H1 (cell line): ENCODE measurements at regions not wholly inside any gene's neighbourhood (a gene's known extent, or its start where the extent isn't known, plus 50 kb on each side); places are given as distances from the start of the nearest gene placed in this dataset.

ENCODE experiments used
- CTCF ChIA-PET: fragments of 300-600 bp; sonication (Branson Sonifier 250); formaldehyde crosslinking; loops from one replicate; lab custom pipeline; 2021; ENCODE audit not compliant: partially characterized antibody; lab: Charles Lee
- POLR2A ChIA-PET: fragments of 300-600 bp; sonication (Branson Sonifier 250); formaldehyde crosslinking; loops from one replicate; lab custom pipeline; 2021; ENCODE audit warnings: inconsistent platforms; ENCODE audit not compliant: partially characterized antibody; lab: Charles Lee
- DNase-seq, 2 experiments: peaks; one replicate each; pipeline versions ENCODE4 v3.0.0 to v3.0.0-alpha.2; 2010 to 2022; ENCODE audit warnings: low spot score in 2 of 2, low read depth in 1 of 2, mixed read lengths in 1 of 2
- FAIRE-seq: peaks from 2 replicates; lab custom pipeline; 2011; peaks lifted over from hg19 to GRCh38; lab: Jason Lieb, UNC
- H2AFZ ChIP-seq: 2 replicates; pipeline ENCODE4 v1.8.1; 2012; ENCODE audit warnings: low read length, inconsistent platforms
- H2AK5ac ChIP-seq: 2 replicates; pipeline ENCODE4 v1.6.1; 2013; ENCODE audit warnings: low read depth, low read length
- H2BK120ac ChIP-seq: replicated peaks from 2 replicates; pipeline ENCODE3; 2013; ENCODE audit warnings: low read depth, low read length, inconsistent platforms
- H2BK12ac ChIP-seq: 2 replicates; pipeline ENCODE4 v1.6.1; 2013; ENCODE audit warnings: low read depth, low read length
- H2BK15ac ChIP-seq: 2 replicates; pipeline ENCODE4 v1.6.1; 2013; ENCODE audit warnings: low read length
- H2BK20ac ChIP-seq: 2 replicates; pipeline ENCODE4 v1.6.1; 2013; ENCODE audit warnings: low read length
- H2BK5ac ChIP-seq: 2 replicates; pipeline ENCODE4 v1.6.1; 2013; ENCODE audit warnings: low read depth, low read length
- H3K14ac ChIP-seq: 2 replicates; pipeline ENCODE4 v1.6.1; 2013; ENCODE audit warnings: inconsistent platforms; ENCODE audit not compliant: insufficient read length
- H3K18ac ChIP-seq: 2 replicates; pipeline ENCODE4 v1.6.1; 2013; ENCODE audit warnings: low read length; ENCODE audit errors: extremely low read depth
- H3K23ac ChIP-seq: 2 replicates; pipeline ENCODE4 v1.6.1; 2013; ENCODE audit warnings: inconsistent platforms; ENCODE audit not compliant: insufficient read length
- H3K23me2 ChIP-seq: 2 replicates; pipeline ENCODE4 v1.6.1; 2013; ENCODE audit warnings: low read depth, low read length
- H3K27ac ChIP-seq: 2 replicates; pipeline ENCODE4 v1.6.1; 2011; ENCODE audit warnings: low read depth, low read length, inconsistent platforms
- H3K27me3 ChIP-seq, 4 experiments: replicated peaks in 1 of 4; 1 replicate in 1 of 4; 2 replicates in 3 of 4; pipeline versions ENCODE4 v1.6.1 to v1.8.1; 2011 to 2013; ENCODE audit warnings: low read length in 3 of 4, mild to moderate bottlenecking in 3 of 4, inconsistent platforms in 2 of 4, mixed read lengths in 2 of 4, moderate library complexity in 1 of 4; ENCODE audit not compliant: control insufficient read depth in 3 of 4, insufficient read depth in 3 of 4; ENCODE audit errors: extremely low read depth in 1 of 4
- H3K36me3 ChIP-seq, 4 experiments: 2 replicates each; pipeline versions ENCODE4 v1.6.1 to v1.8.1; 2011 to 2013; ENCODE audit warnings: mild to moderate bottlenecking in 4 of 4, low read length in 3 of 4, moderate library complexity in 2 of 4, control low read depth in 1 of 4, inconsistent platforms in 1 of 4; ENCODE audit not compliant: insufficient read depth in 4 of 4, control insufficient read depth in 2 of 4
- H3K4ac ChIP-seq: replicated peaks from 2 replicates; pipeline ENCODE3; 2013; ENCODE audit warnings: low read length, low read depth, mixed read lengths, inconsistent platforms; ENCODE audit not compliant: insufficient read length
- H3K4me1 ChIP-seq, 4 experiments: replicated peaks in 1 of 4; 1 replicate in 1 of 4; 2 replicates in 3 of 4; pipeline versions ENCODE4 v1.6.1 to v1.8.1; 2011 to 2013; ENCODE audit warnings: low read length in 3 of 4, inconsistent platforms in 2 of 4, mixed read lengths in 1 of 4; ENCODE audit not compliant: insufficient read depth in 4 of 4, control insufficient read depth in 3 of 4
- H3K4me2 ChIP-seq, 2 experiments: 2 replicates each; pipeline versions ENCODE4 v1.6.1 to v1.8.1; 2011 to 2013; ENCODE audit warnings: low read depth in 2 of 2, low read length in 2 of 2, control low read depth in 1 of 2, inconsistent platforms in 1 of 2, mild to moderate bottlenecking in 1 of 2; ENCODE audit not compliant: insufficient read depth in 1 of 2
- H3K4me3 ChIP-seq, 4 experiments: fragments of 200-600, 300-600 bp in 1 of 4; sonication (generic), shearing (Covaris generic), sonication (Bioruptor Twin) in 1 of 4; 2 replicates each; pipeline versions ENCODE4 v1.5.1 to v1.8.1; 2011 to 2016; ENCODE audit warnings: low read length in 4 of 4, low read depth in 3 of 4, control low read depth in 2 of 4, inconsistent platforms in 2 of 4, mild to moderate bottlenecking in 2 of 4, mixed read lengths in 1 of 4, moderate library complexity in 1 of 4; ENCODE audit not compliant: insufficient read depth in 2 of 4; ENCODE audit errors: extremely low read depth in 1 of 4
- H3K56ac ChIP-seq: replicated peaks from 2 replicates; pipeline ENCODE3; 2013; ENCODE audit warnings: low read depth, mild to moderate bottlenecking, mixed read lengths, low read length, inconsistent platforms; ENCODE audit not compliant: insufficient read length
- H3K79me1 ChIP-seq: 2 replicates; pipeline ENCODE4 v1.6.1; 2013; ENCODE audit warnings: low read depth, low read length, control low read depth
- H3K79me2 ChIP-seq, 2 experiments: 2 replicates each; pipeline versions ENCODE4 v1.6.1 to v1.8.1; 2012 to 2013; ENCODE audit warnings: low read length in 2 of 2, mild to moderate bottlenecking in 2 of 2, inconsistent platforms in 1 of 2; ENCODE audit not compliant: insufficient read depth in 2 of 2, control insufficient read depth in 1 of 2
- H3K9ac ChIP-seq, 4 experiments: replicated peaks in 1 of 4; 1 replicate in 1 of 4; 2 replicates in 3 of 4; pipeline versions ENCODE4 v1.6.1 to v1.8.1; 2011 to 2013; ENCODE audit warnings: low read depth in 3 of 4, low read length in 3 of 4, control low read depth in 2 of 4, mild to moderate bottlenecking in 2 of 4, moderate library complexity in 2 of 4, inconsistent platforms in 1 of 4; ENCODE audit errors: extremely low read depth in 1 of 4
- H3K9me3 ChIP-seq, 2 experiments: 2 replicates each; pipeline versions ENCODE4 v1.6.1 to v1.8.1; 2012 to 2013; ENCODE audit warnings: mild to moderate bottlenecking in 2 of 2, moderate library complexity in 2 of 2, control low read depth in 1 of 2, inconsistent platforms in 1 of 2, low read depth in 1 of 2, low read length in 1 of 2, mixed read lengths in 1 of 2; ENCODE audit not compliant: insufficient read depth in 2 of 2
- H4K20me1 ChIP-seq, 2 experiments: replicated peaks in 1 of 2; 2 replicates each; pipeline versions ENCODE3 to v1.8.1; 2011 to 2013; ENCODE audit warnings: inconsistent platforms in 2 of 2, low read length in 2 of 2, mild to moderate bottlenecking in 1 of 2; ENCODE audit not compliant: insufficient read depth in 2 of 2, control insufficient read depth in 1 of 2
- H4K5ac ChIP-seq: 2 replicates; pipeline ENCODE4 v1.6.1; 2013; ENCODE audit warnings: low read length, low read depth, mixed read lengths, inconsistent platforms; ENCODE audit not compliant: insufficient read length
- H4K8ac ChIP-seq: 2 replicates; pipeline ENCODE4 v1.8.0; 2013; ENCODE audit warnings: mild to moderate bottlenecking, moderate library complexity, low read length, inconsistent platforms; ENCODE audit not compliant: insufficient read depth; ENCODE audit errors: extremely low read depth
- H4K91ac ChIP-seq: replicated peaks from 2 replicates; pipeline ENCODE3; 2013; ENCODE audit warnings: low read length, mixed read lengths, inconsistent platforms; ENCODE audit not compliant: insufficient read length
- CHD1 ChIP-seq: IDR thresholded peaks from 2 replicates; pipeline ENCODE4 v1.6.1; 2012; ENCODE audit warnings: low read depth, low read length, improper control_type of control experiment
- WGBS, 2 experiments: shearing (Covaris generic) in 1 of 2; methylation state at CpG; one replicate each; pipeline versions ENCODE4 v1.1.6 to v1.1.7; 2013 to 2015; ENCODE audit warnings: low lambda C conversion rate in 2 of 2, mixed read lengths in 2 of 2, inconsistent platforms in 1 of 2, low coverage in 1 of 2, missing lambda C conversion rate in 1 of 2; ENCODE audit not compliant: insufficient replicate concordance in 2 of 2, insufficient coverage in 1 of 2, insufficient read length in 1 of 2; ENCODE audit errors: extremely low coverage in 1 of 2, missing lambda C conversion rate in 1 of 2; 5-methylcytosine and 5-hydroxymethylcytosine counted together

DNA sequence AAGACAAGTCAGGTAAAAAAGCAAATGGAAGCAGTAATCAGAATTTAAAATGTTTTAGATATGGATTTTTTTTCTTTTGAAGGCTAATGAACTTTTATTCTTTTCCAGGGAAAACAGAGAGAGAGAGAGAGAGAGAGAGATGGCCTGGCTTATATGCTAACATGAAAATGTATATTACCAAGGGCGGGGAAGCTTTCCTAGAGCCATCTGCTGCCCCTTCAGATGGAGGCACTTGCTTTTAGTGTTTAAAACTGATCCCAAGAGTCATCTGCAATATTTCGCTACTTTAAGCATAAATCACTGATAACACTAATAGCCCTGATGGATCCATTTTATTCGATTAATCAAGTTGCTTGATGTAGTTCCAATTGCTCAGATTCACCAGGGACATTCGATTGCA is 186.1 kb upstream of the ADAMTS16 start:
- no peaks in the 10 kb centered on the region for H4K20me1 ChIP-seq
- H2BK20ac ChIP-seq, result no peak overlapping the region
- H2AK5ac ChIP-seq, result no peak overlapping the region
- H3K23me2 ChIP-seq, result no peaks in the 10 kb centered on the region
- H2AFZ ChIP-seq, result no peak overlapping the region
- no peak overlapping the region for H2BK120ac ChIP-seq
- H3K4me2 ChIP-seq, result no peak overlapping the region
- no peak overlapping the region for H3K4ac ChIP-seq
- H3K4me1 ChIP-seq, result no peaks in the 10 kb centered on the region
- no peaks in the 10 kb centered on the region for H3K9me3 ChIP-seq
- no peak for FAIRE-seq
- ChIA-PET POLR2A (interaction anchor here (0.5 kb wide), 1 partner anchor 23 kb away, joined by 3 read pairs; no protein-coding TSS in a partner anchor), CTCF (interaction anchor here (1.3 kb wide), 1 partner anchor 74 kb away, joined by 4 read pairs; no protein-coding TSS in a partner anchor)
- no peaks in the 10 kb centered on the region for H3K79me1 ChIP-seq
- no peak overlapping the region for H4K91ac ChIP-seq
- no peak overlapping the region for H2BK15ac ChIP-seq
- H3K14ac ChIP-seq, result no peak overlapping the region
- no peak overlapping the region for H3K18ac ChIP-seq
- no peak overlapping the region for H3K23ac ChIP-seq
- no peaks in the 10 kb centered on the region for H3K36me3 ChIP-seq
- no peak for DNase-seq
- H3K4me3 ChIP-seq, result no peak overlapping the region
- no peak overlapping the region for H2BK5ac ChIP-seq
- H3K27me3 ChIP-seq, result no peaks in the 10 kb centered on the region
- H3K79me2 ChIP-seq, result no peaks in the 10 kb centered on the region
- TF ChIP-seq CHD1, result no peak
- no peak overlapping the region for H4K5ac ChIP-seq
- no peak overlapping the region for H3K9ac ChIP-seq
- no peak overlapping the region for H3K27ac ChIP-seq
- no peak overlapping the region for H3K56ac ChIP-seq
- no peak overlapping the region for H2BK12ac ChIP-seq
- no peak overlapping the region for H4K8ac ChIP-seq
- WGBS, 2 experiments, result 92% methylated on average over 4 of the region's 4 CpGs; no CpG with 5 or more reads in 1 of the 2 experiments
